Testis (tissue), 2 donors: ENCODE measurements at regions not wholly inside any gene's neighbourhood (a gene's known extent, or its start where the extent isn't known, plus 50 kb on each side); places are given as distances from the start of the nearest gene placed in this dataset.

ENCODE experiments used
- POLR2A ChIP-seq: fragments of 450-650 bp; IDR thresholded peaks from one replicate; pipeline ENCODE4 v1.6.1; 2017; ENCODE audit warnings: antibody characterized with exemption, mild to moderate bottlenecking, moderate library complexity
- TF ChIP-seq, protein P1 (sequence below), 3 experiments: fragments of 450-650 bp in 2 of 3; fragments of 200-600 bp in 1 of 3; sonication (generic) in 1 of 3; IDR thresholded peaks; one replicate each; pipeline ENCODE4 v1.5.1; 2016 to 2019; ENCODE audit warnings: antibody characterized with exemption in 3 of 3, mild to moderate bottlenecking in 2 of 3, moderate library complexity in 1 of 3

DNA sequence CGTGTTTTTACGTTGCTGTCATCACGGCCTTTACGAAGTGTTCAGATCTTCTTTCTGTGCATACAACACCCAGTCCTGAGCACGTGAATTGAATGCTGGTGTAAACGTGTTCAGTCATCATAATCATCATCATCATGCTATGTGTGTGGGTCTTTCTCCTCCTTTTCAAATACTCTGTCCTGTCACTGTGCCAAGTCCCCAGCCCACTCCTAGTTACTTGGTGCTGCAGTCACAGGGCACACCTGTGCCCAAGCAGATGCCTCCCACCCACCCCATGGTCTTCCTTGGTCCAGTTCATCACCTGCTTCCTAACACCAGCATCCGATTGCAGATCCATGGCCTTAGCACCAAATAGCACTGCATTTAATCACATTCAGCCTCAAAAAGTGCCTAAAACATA is 78.6 kb upstream of the MGMT start:
- no peak for TF ChIP-seq POLR2A
- TF ChIP-seq, protein P1, sequence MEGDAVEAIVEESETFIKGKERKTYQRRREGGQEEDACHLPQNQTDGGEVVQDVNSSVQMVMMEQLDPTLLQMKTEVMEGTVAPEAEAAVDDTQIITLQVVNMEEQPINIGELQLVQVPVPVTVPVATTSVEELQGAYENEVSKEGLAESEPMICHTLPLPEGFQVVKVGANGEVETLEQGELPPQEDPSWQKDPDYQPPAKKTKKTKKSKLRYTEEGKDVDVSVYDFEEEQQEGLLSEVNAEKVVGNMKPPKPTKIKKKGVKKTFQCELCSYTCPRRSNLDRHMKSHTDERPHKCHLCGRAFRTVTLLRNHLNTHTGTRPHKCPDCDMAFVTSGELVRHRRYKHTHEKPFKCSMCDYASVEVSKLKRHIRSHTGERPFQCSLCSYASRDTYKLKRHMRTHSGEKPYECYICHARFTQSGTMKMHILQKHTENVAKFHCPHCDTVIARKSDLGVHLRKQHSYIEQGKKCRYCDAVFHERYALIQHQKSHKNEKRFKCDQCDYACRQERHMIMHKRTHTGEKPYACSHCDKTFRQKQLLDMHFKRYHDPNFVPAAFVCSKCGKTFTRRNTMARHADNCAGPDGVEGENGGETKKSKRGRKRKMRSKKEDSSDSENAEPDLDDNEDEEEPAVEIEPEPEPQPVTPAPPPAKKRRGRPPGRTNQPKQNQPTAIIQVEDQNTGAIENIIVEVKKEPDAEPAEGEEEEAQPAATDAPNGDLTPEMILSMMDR (IDR thresholded peaks at IDR 0.05), result no peak
